GM18499 (cell line): ENCODE measurements at regions not wholly inside any gene's neighbourhood (a gene's known extent, or its start where the extent isn't known, plus 50 kb on each side); places are given as distances from the start of the nearest gene placed in this dataset.

Source experiments
- ATAC-seq: cut with Tn5 transposase; IDR thresholded peaks from one replicate; pipeline ENCODE4 v1.9.1; 2021; ENCODE audit warnings: moderate number of reproducible peaks; ENCODE audit not compliant: insufficient read depth, unreplicated experiment

- no peak for ATAC-seq
These were observed 52.1 kb downstream of the MPP7 start for GRCh38 chr10:28250782-28251181.

- no peak for ATAC-seq
These were observed 52.5 kb downstream of the MPP7 start for GRCh38 chr10:28250358-28250757.

GRCh38 chr10:28249512-28249911 lies 53.4 kb downstream of the MPP7 start:
- ATAC-seq: no peak

GRCh38 chr10:28248092-28248491 lies 54.8 kb downstream of the MPP7 start:
- no peak for ATAC-seq

- ATAC-seq: no peak
These were observed 56.8 kb downstream of the MPP7 start for GRCh38 chr10:28246023-28246422.

GRCh38 chr10:28243923-28244322 lies 58.9 kb downstream of the MPP7 start:
- no peak for ATAC-seq

DNA sequence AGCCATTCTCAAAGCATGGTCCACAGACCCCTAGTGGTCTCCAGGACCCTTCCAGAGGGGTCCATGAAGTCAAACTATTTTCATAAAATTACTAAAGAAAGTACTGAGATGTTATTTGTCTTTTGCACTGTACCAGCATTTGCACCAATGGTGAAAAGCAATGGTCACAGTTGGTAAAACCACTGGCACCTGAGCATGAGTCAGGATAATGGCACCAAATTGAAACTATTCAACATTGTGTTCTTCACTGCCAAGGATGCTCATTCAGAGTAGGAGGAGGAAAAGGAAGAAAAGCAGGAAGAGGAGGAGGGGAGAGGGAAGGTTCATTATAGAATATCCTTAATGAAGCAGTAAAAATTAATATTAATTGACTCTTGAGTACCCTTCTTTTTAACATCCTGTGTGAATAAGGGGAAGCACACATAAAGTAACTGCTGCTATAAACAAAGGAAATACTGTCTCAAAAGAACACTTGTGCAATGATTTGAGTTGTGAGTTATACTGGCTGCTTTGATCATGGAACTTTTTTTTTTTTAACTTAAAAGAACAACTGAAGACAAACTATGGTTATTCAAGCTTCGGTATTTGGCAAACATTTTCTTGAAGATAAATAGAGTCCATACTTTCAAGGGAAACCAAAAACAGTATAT lies 60.2 kb downstream of the MPP7 start:
- no peak for ATAC-seq

GRCh38 chr10:28241741-28242399 lies 61.0 kb downstream of the MPP7 start:
- ATAC-seq: no peak

GRCh38 chr10:28240400-28240799 lies 62.5 kb downstream of the MPP7 start:
- no peak for ATAC-seq

- ATAC-seq: no peak
These were observed 66.3 kb downstream of the MPP7 start for GRCh38 chr10:28236591-28236990.

GRCh38 chr10:28220811-28221210 lies 82.1 kb downstream of the MPP7 start:
- no peak for ATAC-seq

DNA sequence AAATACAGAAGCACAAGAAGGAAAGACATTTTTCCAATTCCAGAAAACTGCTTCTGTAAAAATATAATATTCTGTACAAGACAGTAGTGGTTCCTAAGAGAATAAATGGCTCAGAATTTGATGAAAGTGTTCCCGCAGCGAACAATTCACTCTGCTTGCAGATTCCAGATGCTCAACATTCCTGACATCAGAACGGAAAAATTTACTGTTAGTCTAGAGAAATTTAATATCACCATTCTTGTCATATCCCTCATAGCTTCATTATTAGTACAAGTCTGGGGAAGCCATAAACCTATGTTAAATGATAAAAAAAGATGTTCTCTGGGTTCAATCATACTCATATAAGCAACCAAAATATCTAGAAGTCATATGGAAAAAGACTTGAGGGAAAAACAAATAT lies 83.6 kb downstream of the MPP7 start:
- no peak for ATAC-seq

DNA sequence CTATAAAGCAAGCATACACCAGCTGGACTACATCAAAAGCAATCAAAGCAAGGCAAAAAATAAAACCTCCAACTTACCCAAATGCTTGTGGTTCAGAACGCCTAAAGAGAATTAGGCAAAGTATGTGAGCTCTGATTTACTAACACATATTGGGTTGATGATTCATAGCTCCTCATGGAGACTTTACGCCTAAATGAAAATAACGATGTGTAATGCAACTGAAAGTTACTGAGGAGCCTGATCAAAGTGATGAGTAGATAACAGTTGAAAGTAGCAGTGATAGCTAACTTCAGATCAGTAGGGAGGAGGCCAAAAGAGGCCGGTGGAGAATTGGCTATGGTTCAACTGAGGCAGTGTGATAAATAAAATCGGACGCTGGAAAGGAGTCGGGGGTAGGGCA lies 85.0 kb downstream of the MPP7 start:
- ATAC-seq: no peak

GRCh38 chr10:28215930-28216329 lies 86.9 kb downstream of the MPP7 start:
- no peak for ATAC-seq

DNA sequence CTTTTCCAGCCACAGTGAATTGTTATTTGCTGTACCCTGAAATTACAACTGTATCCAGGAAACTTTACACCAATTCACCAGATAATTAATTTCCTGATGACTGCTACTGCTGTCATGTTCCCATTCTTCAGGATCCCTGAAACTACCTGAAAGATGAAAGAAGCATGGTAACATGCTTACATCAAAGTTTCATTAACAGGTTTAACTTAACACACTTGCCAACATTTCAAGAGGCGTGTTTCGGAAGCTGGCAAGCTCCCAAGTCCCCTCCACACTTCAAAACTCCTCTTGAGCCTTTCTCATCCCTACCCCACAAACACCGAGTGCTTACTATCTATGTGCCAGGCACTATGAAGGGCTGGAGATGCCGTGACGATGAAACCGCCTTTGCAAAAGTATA lies 88.6 kb downstream of the MPP7 start:
- no peak for ATAC-seq

DNA sequence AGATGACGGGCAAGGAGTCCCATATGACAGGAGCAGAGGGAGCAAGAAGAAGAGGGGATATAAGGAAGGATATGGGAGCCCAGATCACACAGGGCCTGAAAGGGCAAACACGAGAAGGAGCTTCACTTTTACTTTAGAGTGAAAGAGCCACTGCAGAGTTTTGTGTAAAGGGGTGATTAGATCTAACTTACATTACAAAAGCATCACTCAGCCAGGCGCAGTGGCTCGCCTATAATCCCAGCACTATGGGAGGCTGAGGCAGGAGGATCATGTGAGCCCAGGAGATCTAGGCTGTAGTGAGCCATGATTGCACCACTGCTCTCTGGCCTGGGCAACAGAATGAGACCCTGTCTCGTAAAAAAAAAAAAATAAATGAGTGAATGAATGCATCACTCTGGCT lies 91.1 kb downstream of the MPP7 start:
- no peak for ATAC-seq

DNA sequence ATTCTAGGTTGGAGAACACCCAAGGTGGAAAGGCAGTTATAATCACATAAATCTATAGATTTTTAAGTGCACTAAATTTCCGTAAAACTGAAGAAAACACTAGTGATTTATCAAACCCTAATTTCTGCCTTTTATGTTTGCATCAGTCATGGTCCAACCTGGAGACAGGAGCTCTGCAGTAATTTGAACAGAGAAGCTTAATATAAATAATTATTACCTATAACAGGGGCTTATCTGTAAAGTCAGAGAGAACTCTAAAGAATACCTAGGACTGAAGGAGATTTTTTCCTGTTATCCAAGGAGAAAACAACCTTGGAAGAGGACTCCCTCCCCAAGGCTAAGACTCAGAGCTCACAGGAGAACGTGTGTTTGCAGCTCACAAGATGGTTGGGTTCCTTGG lies 95.1 kb downstream of the MPP7 start:
- ATAC-seq: no peak

DNA sequence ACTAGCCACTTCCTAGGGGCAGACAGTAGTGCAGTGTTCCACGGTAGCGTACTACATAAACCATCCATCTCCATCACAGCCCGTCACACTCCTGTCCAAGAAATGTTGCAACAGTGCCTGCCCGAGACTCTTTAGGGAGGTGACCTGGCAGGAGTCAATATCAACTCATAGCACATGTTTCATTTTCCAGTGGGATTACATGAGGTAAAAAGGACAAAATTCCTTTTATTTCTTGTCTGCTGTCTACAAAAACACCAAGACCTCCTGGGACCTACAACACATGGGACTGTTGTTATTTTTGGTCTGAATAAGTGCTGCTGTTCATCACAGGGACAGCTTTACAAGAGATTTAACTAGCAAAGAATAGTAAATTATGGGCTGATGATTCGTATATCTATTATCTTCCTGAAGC lies 99.9 kb downstream of the MPP7 start:
- no peak for ATAC-seq

DNA sequence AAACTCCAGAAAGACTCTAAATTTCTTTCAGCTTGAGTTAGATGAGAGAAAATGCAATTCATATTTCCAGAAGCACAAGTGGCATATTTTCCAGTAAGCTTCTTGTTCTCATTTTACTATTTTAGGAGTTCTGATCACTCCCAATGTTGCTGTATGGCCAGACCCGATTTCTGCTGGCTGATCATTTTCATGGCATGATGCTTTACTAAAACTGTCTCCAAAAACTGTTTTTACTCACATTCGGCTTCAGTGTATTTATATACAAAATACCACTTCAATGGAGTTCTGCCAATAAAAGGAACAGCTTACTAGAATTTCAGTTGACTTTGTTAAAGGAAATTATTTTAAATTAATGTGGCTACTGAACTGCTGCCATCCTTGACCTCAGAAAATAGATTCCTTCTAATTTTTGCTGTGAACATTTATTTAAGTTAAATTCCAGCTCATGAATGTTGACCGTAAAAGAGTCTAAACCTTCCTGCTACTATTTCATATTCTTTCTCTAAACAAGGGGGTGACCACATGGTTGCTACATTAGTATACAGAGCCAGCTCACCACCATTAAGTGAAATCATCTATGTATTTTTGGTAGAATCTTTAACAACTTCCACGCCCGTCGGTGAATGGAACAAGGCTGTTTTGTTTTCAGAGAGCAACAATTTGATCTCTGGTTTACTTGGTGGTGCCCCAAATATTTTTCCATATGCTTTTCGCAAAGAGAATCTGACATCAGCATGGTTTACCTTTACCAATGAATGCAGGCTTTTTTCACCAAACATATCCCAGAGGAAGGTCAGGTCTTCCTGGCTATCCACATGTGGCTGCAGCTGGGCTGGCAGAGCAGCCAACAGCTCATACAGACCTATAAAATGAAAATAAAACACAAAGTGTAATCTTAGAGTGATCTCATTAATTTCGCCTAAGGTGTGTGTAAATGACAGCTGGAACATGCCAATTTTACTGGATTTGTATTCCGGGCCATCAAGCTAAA lies 101.2 kb downstream of the MPP7 start:
- no peak for ATAC-seq

DNA sequence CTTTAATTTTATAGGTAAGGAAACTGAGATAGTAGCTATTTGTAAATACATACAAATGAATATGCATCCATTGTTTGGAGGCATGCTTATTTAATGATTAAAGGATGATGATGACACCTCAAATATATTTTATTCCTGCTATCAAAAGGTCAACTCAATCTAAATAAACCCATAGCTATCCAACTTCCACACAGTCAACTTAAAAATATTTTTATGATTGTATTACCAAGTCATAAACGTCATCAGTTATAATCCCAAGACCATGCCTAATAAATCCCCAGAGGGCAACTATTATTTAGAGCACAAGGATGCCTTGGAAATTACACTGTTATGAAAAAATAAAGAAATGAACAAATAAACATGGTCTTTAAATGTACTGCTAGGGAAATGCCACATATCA lies 102.1 kb downstream of the MPP7 start:
- ATAC-seq: no peak

GRCh38 chr10:28199941-28200340 lies 102.9 kb downstream of the MPP7 start:
- no peak for ATAC-seq
